SK-N-SH (cell line): ENCODE measurements at regions not wholly inside any gene's neighbourhood (a gene's known extent, or its start where the extent isn't known, plus 50 kb on each side); places are given as distances from the start of the nearest gene placed in this dataset.
"Not testable (repeated sequence)": the region's sequence is repeated elsewhere in the genome, so short reads cannot be mapped to it uniquely, and the experiment has no call there.

ENCODE experiments used
- CTCF ChIA-PET: fragments of 300-600, 350-600 bp; formaldehyde crosslinking; extraction: SDS; loops from one replicate; lab custom pipeline; 2021; lab: Yijun Ruan, JAX
- POLR2A ChIA-PET: fragments of 350-600 bp; sonication (Branson Sonifier 250); formaldehyde crosslinking; extraction: SDS; loops from one replicate; lab custom pipeline; 2020; ENCODE audit warnings: antibody characterized with exemption, inconsistent platforms; lab: Yijun Ruan, JAX
- DNase-seq: peaks from one replicate; pipeline ENCODE4 v3.0.0; 2012
- H2AFZ ChIP-seq: fragments of 200-600 bp; sonication (generic); 2 replicates; pipeline ENCODE4 v1.8.1; 2016; ENCODE audit warnings: antibody characterized with exemption, mild to moderate bottlenecking, low read depth
- H3F3A ChIP-seq: fragments of 200-600 bp; sonication (generic); replicated peaks from 2 replicates; pipeline ENCODE3; 2016; ENCODE audit warnings: antibody characterized with exemption, mild to moderate bottlenecking; ENCODE audit not compliant: insufficient read depth
- H3K27ac ChIP-seq, 2 experiments: fragments of 200-500 bp in 1 of 2; fragments of 200-600 bp in 1 of 2; sonication (Bioruptor generic) in 1 of 2; sonication (generic), shearing (Covaris generic) in 1 of 2; 2 replicates each; pipeline versions ENCODE4 v1.5.1 to v1.6.1; 2014 to 2016; ENCODE audit warnings: low read depth in 2 of 2, inconsistent platforms in 1 of 2, low read length in 1 of 2, mild to moderate bottlenecking in 1 of 2, mixed read lengths in 1 of 2
- H3K27me3 ChIP-seq: fragments of 200-600 bp; sonication (generic), shearing (Covaris generic); 2 replicates; pipeline ENCODE4 v1.6.1; 2016; ENCODE audit warnings: mixed run types; ENCODE audit not compliant: insufficient read depth
- H3K36me3 ChIP-seq, 2 experiments: fragments of 200-500 bp in 1 of 2; fragments of 200-600 bp in 1 of 2; sonication (Bioruptor generic) in 1 of 2; sonication (generic) in 1 of 2; replicated peaks in 1 of 2; 2 replicates each; pipeline versions ENCODE3 to v1.5.1; 2014 to 2016; ENCODE audit warnings: low read length in 1 of 2, mild to moderate bottlenecking in 1 of 2; ENCODE audit not compliant: insufficient read depth in 2 of 2, control insufficient read depth in 1 of 2
- H3K4me1 ChIP-seq, 2 experiments: fragments of 200-500 bp in 1 of 2; fragments of 200-600 bp in 1 of 2; sonication (Bioruptor generic) in 1 of 2; sonication (generic), shearing (Covaris generic) in 1 of 2; 2 replicates each; pipeline versions ENCODE4 v1.5.1 to v1.6.1; 2014 to 2016; ENCODE audit warnings: low read depth in 1 of 2, low read length in 1 of 2, mixed run types in 1 of 2; ENCODE audit not compliant: insufficient read depth in 2 of 2, control insufficient read depth in 1 of 2
- H3K4me2 ChIP-seq: fragments of 200-600 bp; sonication (generic), shearing (Covaris generic); 2 replicates; pipeline ENCODE4 v1.6.1; 2017; ENCODE audit warnings: mixed run types
- H3K4me3 ChIP-seq, 2 experiments: fragments of 200-500 bp in 1 of 2; fragments of 200-600 bp in 1 of 2; sonication (Bioruptor generic) in 1 of 2; sonication (generic), shearing (Covaris generic) in 1 of 2; 2 replicates each; pipeline versions ENCODE4 v1.5.1 to v1.8.1; 2014 to 2016; ENCODE audit warnings: low read depth in 2 of 2, inconsistent platforms in 1 of 2, low read length in 1 of 2, mild to moderate bottlenecking in 1 of 2, mixed read lengths in 1 of 2, moderate library complexity in 1 of 2
- H3K79me2 ChIP-seq: fragments of 200-600 bp; sonication (generic); 2 replicates; pipeline ENCODE4 v1.8.1; 2017; ENCODE audit warnings: mild to moderate bottlenecking; ENCODE audit not compliant: insufficient read depth
- H3K9ac ChIP-seq: fragments of 200-600 bp; sonication (generic); 2 replicates; pipeline ENCODE4 v1.6.1; 2017; ENCODE audit warnings: mixed run types
- H3K9me2 ChIP-seq: fragments of 200-600 bp; sonication (generic); 2 replicates; pipeline ENCODE4 v1.6.1; 2017; ENCODE audit warnings: mixed run types
- H3K9me3 ChIP-seq: fragments of 200-600 bp; sonication (generic); 2 replicates; pipeline ENCODE4 v1.6.1; 2017; ENCODE audit warnings: mixed run types, mild to moderate bottlenecking, moderate library complexity
- H4K20me1 ChIP-seq: fragments of 200-600 bp; sonication (generic); 2 replicates; pipeline ENCODE4 v1.6.1; 2017; ENCODE audit warnings: mild to moderate bottlenecking, mixed run types; ENCODE audit not compliant: insufficient read depth
- CHD2 ChIP-seq: fragments of 150-350 bp; IDR thresholded peaks from 2 replicates; pipeline ENCODE4 v1.6.1; 2018; ENCODE audit warnings: low read length; ENCODE audit not compliant: partially characterized antibody
- ELF1 ChIP-seq: IDR thresholded peaks from 2 replicates; pipeline ENCODE4 v1.4.0; 2012
- FOXJ3 ChIP-seq: sonication (generic); formaldehyde crosslinking; IDR thresholded peaks from 2 replicates; pipeline ENCODE4 v1.5.1; 2020; ENCODE audit warnings: mild to moderate bottlenecking, missing genetic modification reagents
- GATA2 ChIP-seq: sonication (generic); formaldehyde crosslinking; IDR thresholded peaks from 2 replicates; pipeline ENCODE4 v1.5.0; 2020; ENCODE audit warnings: mild to moderate bottlenecking, missing genetic modification reagents
- MAX ChIP-seq: IDR thresholded peaks from 2 replicates; pipeline ENCODE4 v1.4.0; 2012; ENCODE audit warnings: low read depth
- POLR2AphosphoS5 ChIP-seq: IDR thresholded peaks from 2 replicates; pipeline ENCODE4 v1.6.1; 2012; ENCODE audit warnings: low read depth, low read length
- TEAD4 ChIP-seq: IDR thresholded peaks from 2 replicates; pipeline ENCODE4 v1.4.0; 2012; ENCODE audit warnings: mild to moderate bottlenecking, borderline replicate concordance; ENCODE audit not compliant: insufficient read depth
- WGBS: methylation state at CpG from one replicate; pipeline ENCODE4 v1.1.6; 2017; ENCODE audit warnings: low lambda C conversion rate; 5-methylcytosine and 5-hydroxymethylcytosine counted together
- TF ChIP-seq, protein P1 (sequence below): IDR thresholded peaks from 2 replicates; pipeline ENCODE4; 2012
- TF ChIP-seq, protein P2 (sequence below): fragments of 150-350 bp; IDR thresholded peaks from 2 replicates; pipeline ENCODE4 v1.6.1; 2016; ENCODE audit warnings: mild to moderate bottlenecking, low read depth, low read length
- TF ChIP-seq, protein P3 (sequence below): IDR thresholded peaks from 2 replicates; pipeline ENCODE4 v1.4.0; 2012; ENCODE audit warnings: low read depth, borderline replicate concordance

DNA sequence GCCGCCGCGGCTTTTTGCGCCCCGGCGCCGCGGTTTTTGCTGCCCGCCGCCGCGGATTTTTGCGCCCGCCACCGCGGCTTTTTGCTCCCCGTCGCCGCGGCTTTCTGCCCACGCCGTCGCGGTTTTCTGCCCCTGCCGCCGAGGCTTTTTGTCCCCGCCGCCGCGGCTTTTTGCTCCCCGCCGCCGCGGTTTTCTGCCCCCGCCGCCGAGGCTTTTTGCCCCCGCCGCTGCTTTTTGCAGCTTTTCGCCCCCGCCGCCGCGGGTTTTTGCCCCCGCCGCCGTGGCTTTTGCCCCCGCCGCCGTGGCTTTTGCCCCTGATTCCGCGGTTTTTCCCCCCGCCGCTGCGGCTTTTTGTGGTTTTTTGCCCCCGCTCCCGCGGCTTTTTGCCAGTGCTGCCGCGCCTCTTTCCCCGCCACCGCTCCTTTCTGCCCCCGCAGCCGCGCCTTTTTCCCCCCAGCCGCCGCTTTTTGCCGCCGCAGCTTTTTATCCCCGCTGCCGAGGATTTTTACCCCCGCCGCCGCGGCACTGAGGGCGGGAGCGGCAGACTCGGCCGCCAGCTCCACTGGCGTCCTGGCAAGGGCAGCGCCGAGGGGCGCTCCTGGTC, 518.6 kb upstream of the WSB1 start (continued):
- no peak for TF ChIP-seq TEAD4
- TF ChIP-seq, protein P1, sequence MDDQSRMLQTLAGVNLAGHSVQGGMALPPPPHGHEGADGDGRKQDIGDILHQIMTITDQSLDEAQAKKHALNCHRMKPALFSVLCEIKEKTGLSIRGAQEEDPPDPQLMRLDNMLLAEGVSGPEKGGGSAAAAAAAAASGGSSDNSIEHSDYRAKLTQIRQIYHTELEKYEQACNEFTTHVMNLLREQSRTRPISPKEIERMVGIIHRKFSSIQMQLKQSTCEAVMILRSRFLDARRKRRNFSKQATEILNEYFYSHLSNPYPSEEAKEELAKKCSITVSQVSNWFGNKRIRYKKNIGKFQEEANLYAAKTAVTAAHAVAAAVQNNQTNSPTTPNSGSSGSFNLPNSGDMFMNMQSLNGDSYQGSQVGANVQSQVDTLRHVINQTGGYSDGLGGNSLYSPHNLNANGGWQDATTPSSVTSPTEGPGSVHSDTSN = no peak
- TF ChIP-seq CHD2 = no peak
- TF ChIP-seq MAX = no peak
- TF ChIP-seq FOXJ3 (CRISPR knock-in tag) = no peak
- TF ChIP-seq, protein P2, sequence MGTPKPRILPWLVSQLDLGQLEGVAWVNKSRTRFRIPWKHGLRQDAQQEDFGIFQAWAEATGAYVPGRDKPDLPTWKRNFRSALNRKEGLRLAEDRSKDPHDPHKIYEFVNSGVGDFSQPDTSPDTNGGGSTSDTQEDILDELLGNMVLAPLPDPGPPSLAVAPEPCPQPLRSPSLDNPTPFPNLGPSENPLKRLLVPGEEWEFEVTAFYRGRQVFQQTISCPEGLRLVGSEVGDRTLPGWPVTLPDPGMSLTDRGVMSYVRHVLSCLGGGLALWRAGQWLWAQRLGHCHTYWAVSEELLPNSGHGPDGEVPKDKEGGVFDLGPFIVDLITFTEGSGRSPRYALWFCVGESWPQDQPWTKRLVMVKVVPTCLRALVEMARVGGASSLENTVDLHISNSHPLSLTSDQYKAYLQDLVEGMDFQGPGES = no peak
- no peak for TF ChIP-seq POLR2AphosphoS5
- TF ChIP-seq ELF1 = no peak

DNA sequence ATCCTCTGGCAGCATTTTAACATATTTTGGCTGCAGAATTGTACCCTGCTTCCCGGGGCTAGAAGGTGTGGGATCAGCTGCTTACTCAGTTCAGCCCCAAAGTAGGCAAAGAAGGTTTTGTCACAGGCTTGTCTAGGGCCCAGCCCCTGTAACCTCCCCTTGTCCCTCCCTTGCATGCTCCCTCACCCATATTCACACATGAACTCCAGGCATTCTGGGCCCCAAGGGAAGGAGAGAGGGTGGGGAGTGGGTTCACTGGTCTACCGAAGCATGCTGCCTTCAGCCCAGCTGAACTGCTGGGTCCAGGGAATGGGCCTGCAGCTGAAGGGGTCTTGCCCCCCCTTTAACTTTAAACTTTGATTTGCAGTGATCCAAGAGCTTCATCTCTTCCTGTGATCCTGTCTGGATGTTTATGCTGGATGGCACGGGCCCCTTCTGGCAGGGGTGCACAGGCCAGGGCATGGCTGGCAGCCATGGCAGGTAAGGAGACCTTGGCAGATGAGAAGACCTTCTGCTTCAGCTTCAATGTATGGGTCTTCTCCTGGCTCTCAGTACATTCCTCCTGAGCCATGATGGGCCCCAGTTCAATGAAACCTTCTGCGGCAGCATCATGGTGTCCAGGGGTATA, 513.6 kb upstream of the WSB1 start:
- DNase-seq, H3K4me2 ChIP-seq, H3K9me2 ChIP-seq, H2AFZ ChIP-seq, H3K9ac ChIP-seq, H3K27me3 ChIP-seq, H3K4me3 ChIP-seq, H3K79me2 ChIP-seq, H3K9me3 ChIP-seq, H3K4me1 ChIP-seq, H3K36me3 ChIP-seq, POLR2A ChIA-PET, CTCF ChIA-PET, H3K27ac ChIP-seq, H4K20me1 ChIP-seq, H3F3A ChIP-seq: not testable (repeated sequence)
- 20% methylated on average over 4 of the region's 4 CpGs for WGBS

- TF ChIP-seq CHD2 (no peak), GATA2 (no peak)
- TF ChIP-seq, protein P3, sequence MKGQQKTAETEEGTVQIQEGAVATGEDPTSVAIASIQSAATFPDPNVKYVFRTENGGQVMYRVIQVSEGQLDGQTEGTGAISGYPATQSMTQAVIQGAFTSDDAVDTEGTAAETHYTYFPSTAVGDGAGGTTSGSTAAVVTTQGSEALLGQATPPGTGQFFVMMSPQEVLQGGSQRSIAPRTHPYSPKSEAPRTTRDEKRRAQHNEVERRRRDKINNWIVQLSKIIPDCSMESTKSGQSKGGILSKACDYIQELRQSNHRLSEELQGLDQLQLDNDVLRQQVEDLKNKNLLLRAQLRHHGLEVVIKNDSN = no peak
- 16% methylated on average over 6 of the region's 6 CpGs for WGBS
- Histone ChIP-seq H3K9me3 (0 out of 2 replicates have a peak, but pooled peaks cover 6% of the 10 kb centered on the region), H3K79me2 (no peaks in the 10 kb centered on the region), H3K36me3 (no peaks in the 10 kb centered on the region), H3K9ac (no peak overlapping the region), H3K27ac (no peak overlapping the region), H3F3A (no peaks in the 10 kb centered on the region), H3K4me2 (no peak overlapping the region), H4K20me1 (no peaks in the 10 kb centered on the region), H3K9me2 (no peaks in the 10 kb centered on the region), H2AFZ (no peak overlapping the region), H3K4me1 (no peaks in the 10 kb centered on the region), H3K27me3 (no peaks in the 10 kb centered on the region), H3K4me3 (no peak overlapping the region)
- CTCF ChIA-PET = no interaction called here
- DNase-seq = no peak
- POLR2A ChIA-PET = no interaction called here
These were observed 511.8 kb upstream of the WSB1 start for GRCh38 chr17:26782153-26782552.
